Peyer's patch (tissue), 4 donors: ENCODE measurements at regions not wholly inside any gene's neighbourhood (a gene's known extent, or its start where the extent isn't known, plus 50 kb on each side); places are given as distances from the start of the nearest gene placed in this dataset.

Experiments
- CTCF ChIP-seq, 6 experiments: fragments of 450-650 bp in 4 of 6; fragments of 200-600 bp in 2 of 6; sonication (generic) in 1 of 6; IDR thresholded peaks; one replicate each; pipeline ENCODE4 v1.5.1; 2017 to 2019; ENCODE audit warnings: antibody characterized with exemption in 6 of 6, mild to moderate bottlenecking in 3 of 6, moderate library complexity in 1 of 6
- POLR2A ChIP-seq, 2 donors: fragments of 450-650 bp; IDR thresholded peaks; one replicate each; pipeline ENCODE4 v1.5.1; 2017; ENCODE audit warnings: antibody characterized with exemption in 2 of 2, mild to moderate bottlenecking in 2 of 2, moderate library complexity in 2 of 2

- no peak for TF ChIP-seq CTCF (IDR thresholded peaks at IDR 0.05)
- TF ChIP-seq POLR2A (IDR thresholded peaks at IDR 0.05): no peak
Observed at GRCh38 chr6:164085091-164086075, 670.9 kb downstream of the QKI start.
